Endodermal cell (in vitro differentiated cells): ENCODE measurements at regions not wholly inside any gene's neighbourhood (a gene's known extent, or its start where the extent isn't known, plus 50 kb on each side); places are given as distances from the start of the nearest gene placed in this dataset.
A peak's percentile ranks its signal among the peaks of the same experiment; 100 is the strongest.

ENCODE experiments used
- DNase-seq: peaks from one replicate; pipeline ENCODE4 v3.0.0-alpha.2; 2017
- H3K27ac ChIP-seq: 2 replicates; pipeline ENCODE4 v1.5.1; 2013; ENCODE audit warnings: mild to moderate bottlenecking, low read depth, low read length, moderate library complexity
- H3K27me3 ChIP-seq: 2 replicates; pipeline ENCODE4 v1.6.1; 2013; ENCODE audit warnings: mild to moderate bottlenecking, low read length, moderate library complexity; ENCODE audit not compliant: insufficient read depth, control insufficient read depth, poor library complexity, severe bottlenecking
- H3K36me3 ChIP-seq: 2 replicates; pipeline ENCODE4 v1.7.0; 2013; ENCODE audit warnings: mild to moderate bottlenecking, low read length, moderate library complexity; ENCODE audit not compliant: control insufficient read depth, insufficient read depth
- H3K4me1 ChIP-seq: one replicate; pipeline ENCODE4 v1.7.0; 2013; ENCODE audit warnings: low read length; ENCODE audit not compliant: control insufficient read depth, insufficient read depth
- H3K4me3 ChIP-seq: 2 replicates; pipeline ENCODE4 v1.5.1; 2013; ENCODE audit warnings: mild to moderate bottlenecking, low read length, moderate library complexity
- H3K9ac ChIP-seq: 2 replicates; pipeline ENCODE4 v1.6.1; 2013; ENCODE audit warnings: mild to moderate bottlenecking, low read length, moderate library complexity; ENCODE audit not compliant: poor library complexity, severe bottlenecking; ENCODE audit errors: extremely low read depth
- H3K9me3 ChIP-seq: 2 replicates; pipeline ENCODE4 v1.6.1; 2013; ENCODE audit warnings: mild to moderate bottlenecking, low read length, moderate library complexity; ENCODE audit not compliant: control insufficient read depth
- H3K27ac Mint-ChIP-seq: 2 replicates; pipeline ENCODE4 v1.8.0; 2020; ENCODE audit warnings: mixed read lengths
- H3K27me3 Mint-ChIP-seq: 2 replicates; pipeline ENCODE4 v1.8.0; 2021; ENCODE audit warnings: mild to moderate bottlenecking, mixed read lengths; ENCODE audit not compliant: insufficient read depth
- H3K36me3 Mint-ChIP-seq: 2 replicates; pipeline ENCODE4 v1.8.0; 2020; ENCODE audit warnings: low read depth, mixed read lengths
- H3K4me1 Mint-ChIP-seq: 2 replicates; pipeline ENCODE4 v1.8.0; 2020; ENCODE audit warnings: mixed read lengths
- H3K4me3 Mint-ChIP-seq: 2 replicates; pipeline ENCODE4 v1.8.0; 2020; ENCODE audit warnings: mild to moderate bottlenecking, moderate library complexity, mixed read lengths
- H3K9me3 Mint-ChIP-seq: 2 replicates; pipeline ENCODE4 v1.8.0; 2020; ENCODE audit warnings: mild to moderate bottlenecking, mixed read lengths
- WGBS, 2 experiments: methylation state at CpG; one replicate each; pipeline versions ENCODE4 v1.1.5 to v1.1.7; 2013; ENCODE audit warnings: missing lambda C conversion rate in 2 of 2, mixed read lengths in 1 of 2; ENCODE audit not compliant: insufficient coverage in 1 of 2, insufficient read length in 1 of 2; 5-methylcytosine and 5-hydroxymethylcytosine counted together
- TF ChIP-seq, protein P1 (sequence below): fragments of 200-600 bp; sonication (generic); conservative IDR thresholded peaks from 2 replicates; pipeline ENCODE4 v1.5.0; 2021; ENCODE audit warnings: antibody characterized with exemption, mild to moderate bottlenecking

- Histone ChIP-seq H3K4me3 (no peak overlapping the region), H3K4me1 (no peaks in the 10 kb centered on the region), H3K36me3 (no peaks in the 10 kb centered on the region), H3K27me3 (no peaks in the 10 kb centered on the region), H3K9me3 (no peaks in the 10 kb centered on the region), H3K27ac (no peak overlapping the region), H3K9ac (no peak overlapping the region)
- no peak overlapping the region for H3K27ac Mint-ChIP-seq
- H3K36me3 Mint-ChIP-seq: no peaks in the 10 kb centered on the region
- no peak overlapping the region for H3K4me3 Mint-ChIP-seq
- DNase-seq: no peak
- no peaks in the 10 kb centered on the region for H3K9me3 Mint-ChIP-seq
- peaks cover 4% of the 10 kb centered on the region for H3K4me1 Mint-ChIP-seq
- H3K27me3 Mint-ChIP-seq: no peaks in the 10 kb centered on the region
- TF ChIP-seq, protein P1, sequence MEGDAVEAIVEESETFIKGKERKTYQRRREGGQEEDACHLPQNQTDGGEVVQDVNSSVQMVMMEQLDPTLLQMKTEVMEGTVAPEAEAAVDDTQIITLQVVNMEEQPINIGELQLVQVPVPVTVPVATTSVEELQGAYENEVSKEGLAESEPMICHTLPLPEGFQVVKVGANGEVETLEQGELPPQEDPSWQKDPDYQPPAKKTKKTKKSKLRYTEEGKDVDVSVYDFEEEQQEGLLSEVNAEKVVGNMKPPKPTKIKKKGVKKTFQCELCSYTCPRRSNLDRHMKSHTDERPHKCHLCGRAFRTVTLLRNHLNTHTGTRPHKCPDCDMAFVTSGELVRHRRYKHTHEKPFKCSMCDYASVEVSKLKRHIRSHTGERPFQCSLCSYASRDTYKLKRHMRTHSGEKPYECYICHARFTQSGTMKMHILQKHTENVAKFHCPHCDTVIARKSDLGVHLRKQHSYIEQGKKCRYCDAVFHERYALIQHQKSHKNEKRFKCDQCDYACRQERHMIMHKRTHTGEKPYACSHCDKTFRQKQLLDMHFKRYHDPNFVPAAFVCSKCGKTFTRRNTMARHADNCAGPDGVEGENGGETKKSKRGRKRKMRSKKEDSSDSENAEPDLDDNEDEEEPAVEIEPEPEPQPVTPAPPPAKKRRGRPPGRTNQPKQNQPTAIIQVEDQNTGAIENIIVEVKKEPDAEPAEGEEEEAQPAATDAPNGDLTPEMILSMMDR: no peak
- 85 to 86% methylated on average over 4 to 5 of the region's 5 CpGs for WGBS, 2 experiments
These were observed 325.6 kb downstream of the TXNL1 start for GRCh38 chr18:56312551-56313335.

GRCh38 chr18:56309104-56309503 is 329.3 kb downstream of the TXNL1 start:
- H3K4me1 Mint-ChIP-seq: peaks cover 10% of the 10 kb centered on the region
- H3K36me3 Mint-ChIP-seq: no peaks in the 10 kb centered on the region
- Histone ChIP-seq H3K27ac (no peak overlapping the region), H3K36me3 (no peaks in the 10 kb centered on the region), H3K9ac (no peak overlapping the region), H3K4me3 (no peak overlapping the region), H3K27me3 (no peaks in the 10 kb centered on the region), H3K9me3 (no peaks in the 10 kb centered on the region), H3K4me1 (no peaks in the 10 kb centered on the region)
- 86 to 100% methylated on average over 1 of the region's 2 CpGs for WGBS, 2 experiments
- TF ChIP-seq, protein P1: no peak
- H3K27me3 Mint-ChIP-seq: no peaks in the 10 kb centered on the region
- H3K9me3 Mint-ChIP-seq: no peaks in the 10 kb centered on the region
- no peak for DNase-seq
- H3K27ac Mint-ChIP-seq: no peak overlapping the region
- H3K4me3 Mint-ChIP-seq: no peak overlapping the region

GRCh38 chr18:56307354-56308170 is 330.8 kb downstream of the TXNL1 start:
- H3K4me1 ChIP-seq: no peaks in the 10 kb centered on the region
- H3K27ac Mint-ChIP-seq: no peak overlapping the region
- no peaks in the 10 kb centered on the region for H3K27me3 Mint-ChIP-seq
- no peak overlapping the region for H3K9ac ChIP-seq
- H3K27ac ChIP-seq: no peak overlapping the region
- no peaks in the 10 kb centered on the region for H3K9me3 Mint-ChIP-seq
- no peaks in the 10 kb centered on the region for H3K36me3 Mint-ChIP-seq
- H3K9me3 ChIP-seq: no peaks in the 10 kb centered on the region
- H3K4me3 ChIP-seq: no peak overlapping the region
- H3K36me3 ChIP-seq: no peaks in the 10 kb centered on the region
- 33 to 87% methylated on average over 1 to 3 of the region's 4 CpGs for WGBS, 2 experiments
- TF ChIP-seq, protein P1: no peak
- peaks cover 10% of the 10 kb centered on the region for H3K4me1 Mint-ChIP-seq
- no peak overlapping the region for H3K4me3 Mint-ChIP-seq
- H3K27me3 ChIP-seq: no peaks in the 10 kb centered on the region
- DNase-seq: peak; percentile 73
